Neuronal stem cell (in vitro differentiated cells): ENCODE measurements at regions not wholly inside any gene's neighbourhood (a gene's known extent, or its start where the extent isn't known, plus 50 kb on each side); places are given as distances from the start of the nearest gene placed in this dataset.
"Not testable (repeated sequence)": the region's sequence is repeated elsewhere in the genome, so short reads cannot be mapped to it uniquely, and the experiment has no call there.

Experiments used
- DNase-seq: peaks from one replicate; pipeline ENCODE4 v3.0.0-alpha.2; 2013; ENCODE audit warnings: low spot score
- H2AFZ ChIP-seq: one replicate; pipeline ENCODE4 v1.6.1; 2013; ENCODE audit warnings: mild to moderate bottlenecking, low read length, inconsistent platforms
- H2AK5ac ChIP-seq: 2 replicates; pipeline ENCODE4 v1.6.1; 2013; ENCODE audit warnings: low read depth, mild to moderate bottlenecking, inconsistent platforms, low read length, moderate library complexity, mixed read lengths
- H2BK120ac ChIP-seq: 2 replicates; pipeline ENCODE4 v1.6.1; 2013; ENCODE audit warnings: low read depth, mild to moderate bottlenecking, inconsistent platforms, low read length, moderate library complexity, mixed read lengths
- H2BK12ac ChIP-seq: one replicate; pipeline ENCODE4 v1.6.1; 2013; ENCODE audit warnings: low read length, inconsistent platforms
- H2BK15ac ChIP-seq: 2 replicates; pipeline ENCODE4 v1.6.1; 2013; ENCODE audit warnings: mild to moderate bottlenecking, low read length, inconsistent platforms, mixed read lengths
- H2BK5ac ChIP-seq: one replicate; pipeline ENCODE4 v1.6.1; 2013; ENCODE audit warnings: inconsistent platforms, mild to moderate bottlenecking, low read length, moderate library complexity
- H3K14ac ChIP-seq: one replicate; pipeline ENCODE4 v1.6.1; 2013; ENCODE audit warnings: low read length, inconsistent platforms
- H3K18ac ChIP-seq: 2 replicates; pipeline ENCODE4 v1.6.1; 2013; ENCODE audit warnings: low read length, inconsistent platforms
- H3K23ac ChIP-seq: 2 replicates; pipeline ENCODE4 v1.6.1; 2013; ENCODE audit warnings: low read depth, mild to moderate bottlenecking, mixed read lengths, low read length, inconsistent platforms; ENCODE audit not compliant: poor library complexity
- H3K27ac ChIP-seq: replicated peaks from 3 replicates; pipeline ENCODE4 v1.5.1; 2013; ENCODE audit warnings: low read length, inconsistent platforms
- H3K27me3 ChIP-seq, 3 experiments: 2 replicates each; pipeline ENCODE4 v1.6.1; 2013; ENCODE audit warnings: low read length in 3 of 3, mild to moderate bottlenecking in 2 of 3, inconsistent platforms in 1 of 3, low read depth in 1 of 3, mixed read lengths in 1 of 3, moderate library complexity in 1 of 3; ENCODE audit not compliant: control insufficient read depth in 3 of 3, insufficient read depth in 3 of 3
- H3K36me3 ChIP-seq, 2 donors: replicated peaks in 1 of 2; 2 replicates each; pipeline ENCODE4 v1.6.1; 2013; ENCODE audit warnings: low read length in 2 of 2; ENCODE audit not compliant: control insufficient read depth in 2 of 2, insufficient read depth in 2 of 2
- H3K4ac ChIP-seq: 2 replicates; pipeline ENCODE4 v1.6.1; 2013; ENCODE audit warnings: inconsistent platforms, mild to moderate bottlenecking, low read length, moderate library complexity
- H3K4me1 ChIP-seq, 2 donors: 1 replicate in 1 of 2; 2 replicates in 1 of 2; pipeline ENCODE4 v1.6.1; 2013; ENCODE audit warnings: low read length in 2 of 2, low read depth in 1 of 2; ENCODE audit not compliant: control insufficient read depth in 2 of 2, insufficient read depth in 1 of 2
- H3K4me2 ChIP-seq: one replicate; pipeline ENCODE4 v1.6.1; 2013; ENCODE audit warnings: mild to moderate bottlenecking, low read length, inconsistent platforms; ENCODE audit not compliant: insufficient read depth, poor library complexity, severe bottlenecking
- H3K4me3 ChIP-seq, 2 donors: 2 replicates each; pipeline ENCODE4 v1.5.1; 2013; ENCODE audit warnings: low read length in 2 of 2, mild to moderate bottlenecking in 2 of 2, inconsistent platforms in 1 of 2, moderate library complexity in 1 of 2
- H3K79me1 ChIP-seq: one replicate; pipeline ENCODE4 v1.6.1; 2013; ENCODE audit warnings: low read depth, mild to moderate bottlenecking, inconsistent platforms, low read length, moderate library complexity
- H3K9ac ChIP-seq: one replicate; pipeline ENCODE4 v1.6.1; 2013; ENCODE audit warnings: mild to moderate bottlenecking, low read depth, low read length, inconsistent platforms; ENCODE audit not compliant: poor library complexity
- H3K9me3 ChIP-seq, 2 donors: replicated peaks in 1 of 2; 2 replicates each; pipeline versions ENCODE3 to v1.6.1; 2013; ENCODE audit warnings: low read length in 2 of 2, mild to moderate bottlenecking in 2 of 2, inconsistent platforms in 1 of 2, low read depth in 1 of 2, mixed read lengths in 1 of 2, moderate library complexity in 1 of 2; ENCODE audit not compliant: control insufficient read depth in 2 of 2, insufficient read depth in 1 of 2
- H4K8ac ChIP-seq: one replicate; pipeline ENCODE4 v1.6.1; 2013; ENCODE audit warnings: low read depth, mild to moderate bottlenecking, inconsistent platforms, low read length, moderate library complexity
- H4K91ac ChIP-seq: one replicate; pipeline ENCODE4 v1.6.1; 2013; ENCODE audit warnings: low read length, low read depth, mild to moderate bottlenecking, inconsistent platforms; ENCODE audit not compliant: poor library complexity
- WGBS, 2 donors: extraction: QIAGEN DNeasy Blood & Tissue Kit; methylation state at CpG; one replicate each; pipeline ENCODE4 v1.1.7; 2013; ENCODE audit warnings: missing lambda C conversion rate in 2 of 2, mixed read lengths in 1 of 2; ENCODE audit not compliant: insufficient read length in 2 of 2, insufficient replicate concordance in 1 of 2; ENCODE audit errors: extremely low coverage in 2 of 2; 5-methylcytosine and 5-hydroxymethylcytosine counted together

DNA sequence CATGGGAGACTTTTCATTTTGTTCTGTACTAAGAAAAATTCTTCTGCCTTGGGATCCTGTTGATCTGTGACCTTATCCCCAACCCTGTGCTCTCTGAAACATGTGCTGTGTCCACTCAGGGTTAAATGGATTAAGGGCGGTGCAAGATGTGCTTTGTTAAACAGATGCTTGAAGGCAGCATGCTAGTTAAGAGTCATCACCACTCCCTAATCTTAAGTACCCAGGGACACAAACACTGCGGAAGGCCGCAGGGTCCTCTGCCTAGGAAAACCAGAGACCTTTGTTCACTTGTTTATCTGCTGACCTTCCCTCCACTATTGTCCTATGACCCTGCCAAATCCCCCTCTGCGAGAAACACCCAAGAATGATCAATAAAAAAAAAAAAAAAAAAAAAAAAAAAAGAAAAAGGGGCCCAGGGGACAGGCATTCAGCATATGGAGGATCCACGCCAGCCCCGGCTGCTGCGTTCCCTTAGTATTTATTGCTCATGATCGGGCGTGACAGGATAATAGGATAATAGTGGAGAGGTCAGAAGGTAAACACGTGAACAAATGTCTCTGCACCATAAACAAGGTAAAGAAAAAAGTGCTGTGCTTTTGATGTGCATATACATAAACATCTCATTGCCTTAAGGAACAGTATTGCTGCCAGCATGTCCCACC is 113.7 kb upstream of the ZNF92 start:
- not testable (repeated sequence) for H2BK120ac ChIP-seq, H4K91ac ChIP-seq, DNase-seq, H2BK5ac ChIP-seq, H3K36me3 ChIP-seq, H3K4me3 ChIP-seq, H3K4me1 ChIP-seq, H3K4me2 ChIP-seq, H3K9me3 ChIP-seq, H3K27ac ChIP-seq, H3K14ac ChIP-seq, H2BK15ac ChIP-seq, H3K79me1 ChIP-seq, H3K18ac ChIP-seq, H4K8ac ChIP-seq, H3K4ac ChIP-seq, H2AK5ac ChIP-seq, H2BK12ac ChIP-seq, H2AFZ ChIP-seq, H3K23ac ChIP-seq, H3K9ac ChIP-seq
- H3K27me3 ChIP-seq, result peaks cover 0 to 10% (median 0%) of the 10 kb centered on the region in 3 experiments
- no CpG with 5 or more reads among the region's 10 CpGs for WGBS, 2 donors

DNA sequence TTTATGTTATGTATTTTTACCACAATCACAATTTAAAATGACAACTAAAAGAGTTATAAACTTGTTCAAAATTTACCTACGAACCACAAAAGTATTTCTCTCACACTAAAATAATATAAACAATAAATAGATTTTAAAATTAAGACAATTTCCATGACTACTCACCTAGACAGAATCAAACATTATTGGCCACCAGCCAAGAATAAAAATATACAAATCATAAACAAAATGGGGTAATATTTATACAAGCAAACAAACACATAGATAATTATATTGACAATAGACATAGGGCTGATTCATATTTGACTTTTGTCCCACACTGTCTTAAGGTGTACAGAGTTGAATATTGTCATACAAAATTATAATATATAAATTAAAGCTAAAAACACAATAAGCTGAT is 119.6 kb upstream of the ZNF92 start:
- no peaks in the 10 kb centered on the region for H3K9me3 ChIP-seq

DNA sequence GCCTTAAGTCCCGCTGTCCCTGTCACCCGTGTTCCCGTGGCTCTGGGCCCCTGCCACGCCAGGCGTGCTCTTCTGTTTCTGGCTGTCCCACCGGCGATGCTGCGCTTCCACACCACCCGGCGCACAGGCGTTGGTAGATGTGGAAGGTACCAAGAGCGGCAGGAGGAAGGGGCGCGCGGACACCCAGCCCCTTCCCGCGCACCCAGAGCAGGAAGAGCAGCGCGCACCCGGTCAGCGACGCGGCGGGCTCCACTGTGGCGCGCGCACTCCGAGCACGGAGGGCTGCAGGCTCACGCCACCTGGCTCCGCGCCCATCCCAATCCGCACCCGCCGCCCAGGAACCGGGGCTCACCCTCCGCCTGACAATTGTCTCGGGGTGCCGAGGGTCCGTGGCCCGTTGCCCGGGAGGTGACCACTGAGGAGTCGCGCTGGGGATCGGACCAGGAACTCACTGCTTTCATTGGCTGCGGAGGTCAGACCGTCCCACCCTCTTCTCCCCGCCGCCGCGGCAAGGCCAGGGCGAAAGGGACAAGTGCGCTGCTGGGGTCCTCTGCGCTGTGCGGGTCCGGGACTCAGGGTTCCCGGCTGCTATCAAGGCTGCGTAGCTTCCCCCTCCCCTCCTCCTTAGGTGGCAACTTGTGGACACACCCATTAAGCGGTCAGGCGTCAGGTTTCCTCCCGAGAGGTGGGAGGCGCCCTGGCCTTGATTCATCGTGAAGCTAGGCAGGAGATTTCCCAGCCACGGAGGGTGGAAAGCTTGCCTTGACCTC is 121.6 kb upstream of the ZNF92 start:
- H2BK120ac ChIP-seq, result peak overlapping the region; percentile 39
- peak overlapping the region; percentile 46 for H2BK15ac ChIP-seq
- H3K27ac ChIP-seq, result peak overlapping the region; percentile 77
- H4K8ac ChIP-seq, result peak overlapping the region; percentile 74
- H3K79me1 ChIP-seq, result no peaks in the 10 kb centered on the region
- DNase-seq, result peak; percentile 80
- H2BK5ac ChIP-seq, result peak overlapping the region; percentile 71
- H3K4ac ChIP-seq, result peak overlapping the region; percentile 26
- peak overlapping the region; percentile 61 to 89 for H3K4me3 ChIP-seq
- no peaks in the 10 kb centered on the region for H3K9me3 ChIP-seq
- H3K36me3 ChIP-seq, result no peaks in the 10 kb centered on the region
- H3K23ac ChIP-seq, result peak overlapping the region; percentile 83
- H3K14ac ChIP-seq, result peak overlapping the region; percentile 84
- H2AK5ac ChIP-seq, result no peak overlapping the region
- H3K9ac ChIP-seq, result peak overlapping the region; percentile 94
- peak overlapping the region; percentile 81 for H3K4me2 ChIP-seq
- H4K91ac ChIP-seq, result no peak overlapping the region
- no peaks in the 10 kb centered on the region for H3K27me3 ChIP-seq
- peak overlapping the region; percentile 98 for H2AFZ ChIP-seq
- peak overlapping the region; percentile 100 for H3K18ac ChIP-seq
- no peak overlapping the region for H2BK12ac ChIP-seq
- WGBS, 2 donors, result no CpG with 5 or more reads among the region's 64 CpGs
- peaks cover 0 to 4% of the 10 kb centered on the region in 2 donors for H3K4me1 ChIP-seq

More for the DNA sequence above, 119.6 kb upstream of the ZNF92 start:
- Histone ChIP-seq H3K14ac (no peak overlapping the region), H2BK12ac (no peak overlapping the region), H3K36me3 (no peaks in the 10 kb centered on the region), H3K4me3 (no peak overlapping the region), H3K79me1 (no peaks in the 10 kb centered on the region), H2BK5ac (no peak overlapping the region), H3K4me2 (no peak overlapping the region), H3K9ac (no peak overlapping the region), H3K4ac (no peak overlapping the region), H4K8ac (no peak overlapping the region), H3K18ac (no peak overlapping the region), H3K27ac (no peak overlapping the region), H4K91ac (no peak overlapping the region), H3K27me3 (no peaks in the 10 kb centered on the region), H2AK5ac (no peak overlapping the region), H2BK15ac (no peak overlapping the region), H3K4me1 (peaks cover 0 to 4% of the 10 kb centered on the region in 2 donors), H2BK120ac (no peak overlapping the region), H3K23ac (no peak overlapping the region), H2AFZ (no peak overlapping the region)
- no peak for DNase-seq
- no CpG with 5 or more reads among the region's 1 CpG for WGBS, 2 donors

DNA sequence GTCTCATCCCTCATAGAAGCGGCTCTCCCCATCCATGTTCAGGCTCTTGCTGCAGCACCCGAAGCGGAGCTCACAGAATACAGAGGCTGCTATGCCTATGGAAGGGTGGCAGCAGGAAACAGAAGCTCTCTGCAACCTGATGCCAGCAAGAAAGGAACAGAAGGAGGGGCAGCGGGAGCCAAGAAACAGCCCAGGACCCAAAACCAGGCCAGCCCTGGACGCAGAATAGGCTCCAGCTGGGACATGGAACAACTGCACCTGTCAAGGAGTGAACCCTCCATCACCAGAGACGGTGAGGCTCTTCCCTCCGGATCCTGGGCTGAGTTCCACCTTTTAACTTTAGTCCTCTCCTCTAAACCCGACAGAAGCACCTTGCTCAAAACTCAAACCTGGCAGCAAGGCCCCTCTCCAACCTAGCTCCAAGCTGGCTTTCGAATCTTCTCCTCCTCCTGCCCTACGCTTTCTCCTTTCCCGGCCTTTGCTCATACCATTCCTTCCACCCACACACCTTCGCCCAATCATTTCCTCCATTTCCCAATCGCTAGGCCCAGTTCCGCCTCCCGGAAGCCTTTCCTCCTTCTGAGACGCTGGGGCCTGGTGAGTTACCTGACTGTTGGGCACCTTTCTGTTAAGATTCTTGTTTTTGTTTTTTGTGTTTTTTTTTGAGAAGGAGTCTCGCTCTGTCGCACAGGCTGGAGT is 122.8 kb upstream of the ZNF92 start:
- H2AK5ac ChIP-seq, result peak overlapping the region; percentile 63
- H4K8ac ChIP-seq, result no peak overlapping the region
- no peak overlapping the region for H2BK12ac ChIP-seq
- 100% methylated on average over 5 of the region's 18 CpGs; no CpG with 5 or more reads in 1 of the 2 donors for WGBS, 2 donors
- no peaks in the 10 kb centered on the region for H3K27me3 ChIP-seq
- no peak overlapping the region for H3K4ac ChIP-seq
- H2BK120ac ChIP-seq, result no peak overlapping the region
- no peak overlapping the region for H3K27ac ChIP-seq
- no peaks in the 10 kb centered on the region for H3K79me1 ChIP-seq
- H2BK15ac ChIP-seq, result no peak overlapping the region
- H3K4me2 ChIP-seq, result no peak overlapping the region
- no peak overlapping the region for H3K23ac ChIP-seq
- H3K36me3 ChIP-seq, result no peaks in the 10 kb centered on the region
- H3K4me3 ChIP-seq, result peak overlapping the region in 1 of 2 donors; percentile 15
- H3K18ac ChIP-seq, result no peak overlapping the region
- no peak overlapping the region for H4K91ac ChIP-seq
- no peak for DNase-seq
- no peak overlapping the region for H2BK5ac ChIP-seq
- no peak overlapping the region for H3K9ac ChIP-seq
- no peaks in the 10 kb centered on the region for H3K9me3 ChIP-seq
- H2AFZ ChIP-seq, result no peak overlapping the region
- H3K14ac ChIP-seq, result no peak overlapping the region
- peaks cover 0 to 4% of the 10 kb centered on the region in 2 donors for H3K4me1 ChIP-seq
